ENCODE measurements at regions not wholly inside any gene's neighbourhood (a gene's known extent, or its start where the extent isn't known, plus 50 kb on each side); places are given as distances from the start of the nearest gene placed in this dataset.

- DNase-seq = no peak
- Mint-ChIP-seq H3K36me3 (ENCODE audit: low read depth) (no peaks in the 10 kb centered on the region), H3K4me1 (no peaks in the 10 kb centered on the region), H3K27me3 (peaks cover 30% of the 10 kb centered on the region), H3K27ac (no peak overlapping the region), H3K4me3 (no peak overlapping the region), H3K9me3 (no peaks in the 10 kb centered on the region)
- ChIA-PET POLR2A (no interaction called here), CTCF (no interaction called here)
- no peak for TF ChIP-seq CTCF (IDR thresholded peaks at IDR 0.05)
- ATAC-seq (ENCODE audit: low read depth) = no peak
- intact Hi-C loops (cut with micrococcal nuclease) = no loop called here
These were observed 244.5 kb upstream of the MEX3C start for GRCh38 chr18:51442012-51442411.

GRCh38 chr18:51446571-51447210, 249.2 kb upstream of the MEX3C start:
- Mint-ChIP-seq H3K27ac (no peak overlapping the region), H3K36me3 (ENCODE audit: low read depth) (no peaks in the 10 kb centered on the region), H3K9me3 (no peaks in the 10 kb centered on the region), H3K4me3 (no peak overlapping the region), H3K27me3 (peaks cover 17% of the 10 kb centered on the region), H3K4me1 (no peaks in the 10 kb centered on the region)
- POLR2A ChIA-PET = no interaction called here
- no peak for TF ChIP-seq CTCF (IDR thresholded peaks at IDR 0.05)
- CTCF ChIA-PET = no interaction called here
- ATAC-seq (ENCODE audit: low read depth) = no peak
- no peak for DNase-seq
- intact Hi-C loops (cut with micrococcal nuclease) = no loop called here

DNA sequence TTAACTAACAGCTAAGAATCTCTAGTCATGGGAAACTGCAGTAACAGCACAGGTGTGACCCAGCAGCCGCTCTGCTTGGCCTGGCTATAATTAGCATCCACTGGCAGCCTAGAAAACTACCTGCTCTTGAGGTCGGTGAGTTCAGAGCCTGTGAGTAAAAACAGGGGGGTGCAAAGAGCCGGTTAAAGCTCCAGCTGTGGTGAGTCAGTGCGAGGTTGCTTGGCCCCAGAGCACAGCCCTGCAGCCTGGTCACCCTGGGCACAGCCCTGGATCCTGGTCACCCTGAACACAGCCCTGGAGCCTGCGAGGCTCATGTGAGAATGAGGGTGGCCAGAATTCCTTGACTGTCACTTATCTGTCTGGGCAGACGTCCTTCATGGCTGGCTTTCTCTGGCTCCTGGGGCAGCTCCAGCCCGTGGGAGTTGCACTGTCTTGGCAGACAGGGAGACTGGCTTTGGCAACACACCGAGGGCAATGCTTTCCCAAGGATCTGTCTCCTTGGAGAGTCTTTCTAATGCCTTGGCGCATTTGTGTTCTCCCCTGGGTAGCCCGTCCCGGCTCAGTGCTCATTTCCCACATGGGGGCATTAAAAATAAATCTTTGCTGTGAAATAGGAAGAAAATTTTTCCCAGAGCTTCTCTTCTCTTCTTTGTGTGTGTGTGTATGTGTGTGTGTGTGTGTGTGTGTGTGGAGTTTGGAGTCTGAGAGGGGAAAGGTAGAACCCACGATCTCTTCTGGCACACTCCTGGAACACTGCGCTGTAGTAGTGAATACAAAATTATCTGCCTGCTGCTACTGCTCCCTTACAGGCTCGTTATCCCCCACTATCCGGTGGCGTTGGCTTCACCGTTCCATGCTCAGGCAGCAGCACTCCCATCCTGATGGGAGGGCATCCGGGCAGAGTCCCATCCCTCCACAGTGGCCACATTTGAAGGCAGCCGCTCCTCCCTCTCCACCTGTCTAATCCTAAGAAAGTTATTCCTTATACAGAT, 250.2 kb upstream of the MEX3C start:
- ATAC-seq (ENCODE audit: low read depth) (no peak), DNase-seq (no peak)
- intact Hi-C loops (cut with micrococcal nuclease) = no loop called here
- Mint-ChIP-seq H3K36me3 (ENCODE audit: low read depth) (no peaks in the 10 kb centered on the region), H3K4me1 (no peaks in the 10 kb centered on the region), H3K9me3 (no peaks in the 10 kb centered on the region), H3K4me3 (no peak overlapping the region), H3K27me3 (peaks cover 17% of the 10 kb centered on the region), H3K27ac (no peak overlapping the region)
- TF ChIP-seq CTCF (IDR thresholded peaks at IDR 0.05) = no peak
- CTCF ChIA-PET = no interaction called here
- POLR2A ChIA-PET = no interaction called here

- H3K9me3 Mint-ChIP-seq = no peaks in the 10 kb centered on the region
- H3K27me3 Mint-ChIP-seq = peaks cover 9% of the 10 kb centered on the region
- no peak overlapping the region for H3K4me3 Mint-ChIP-seq
- no peak overlapping the region for H3K27ac Mint-ChIP-seq
- POLR2A ChIA-PET = no interaction called here
- CTCF ChIA-PET = no interaction called here
- no peaks in the 10 kb centered on the region for H3K4me1 Mint-ChIP-seq
- intact Hi-C loops (cut with micrococcal nuclease) = no loop called here
- no peaks in the 10 kb centered on the region for H3K36me3 Mint-ChIP-seq (ENCODE audit: low read depth)
- TF ChIP-seq CTCF (IDR thresholded peaks at IDR 0.05) = no peak
- ATAC-seq (ENCODE audit: low read depth) (no peak), DNase-seq (no peak)
These were observed 251.5 kb upstream of the MEX3C start for GRCh38 chr18:51448949-51449348.

DNA sequence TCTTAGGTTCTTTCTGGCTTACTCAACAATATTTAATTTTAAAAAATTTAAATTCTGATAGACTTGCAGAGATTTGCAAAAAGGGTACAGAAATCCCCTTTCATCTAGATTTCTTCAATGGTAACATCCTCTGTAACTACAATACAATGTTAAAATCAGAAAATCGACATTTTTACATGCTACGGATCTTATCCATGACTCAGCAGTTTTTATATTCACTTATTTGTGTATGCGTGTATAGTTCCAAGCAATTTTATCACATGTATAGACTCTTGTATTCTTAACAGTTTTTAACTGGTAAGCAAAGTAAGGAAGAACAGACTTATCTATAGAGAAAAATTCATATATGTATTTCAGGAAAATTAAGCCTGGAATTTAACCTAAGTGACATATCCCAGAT, 256.1 kb upstream of the MEX3C start:
- H3K9me3 Mint-ChIP-seq = no peaks in the 10 kb centered on the region
- ATAC-seq (ENCODE audit: low read depth) (no peak), DNase-seq (no peak)
- no peak for TF ChIP-seq CTCF (IDR thresholded peaks at IDR 0.05)
- H3K36me3 Mint-ChIP-seq (ENCODE audit: low read depth) = no peaks in the 10 kb centered on the region
- intact Hi-C loops (cut with micrococcal nuclease) = no loop called here
- ChIA-PET POLR2A (no interaction called here), CTCF (no interaction called here)
- no peaks in the 10 kb centered on the region for H3K27me3 Mint-ChIP-seq
- no peak overlapping the region for H3K27ac Mint-ChIP-seq
- no peak overlapping the region for H3K4me3 Mint-ChIP-seq
- no peaks in the 10 kb centered on the region for H3K4me1 Mint-ChIP-seq

All from activated B cell treated with CpG ODN at 0.5 μM for 24 hours (primary cell).